ENCODE measurements at regions not wholly inside any gene's neighbourhood (a gene's known extent, or its start where the extent isn't known, plus 50 kb on each side); places are given as distances from the start of the nearest gene placed in this dataset.

- no peaks in the 10 kb centered on the region for H3K4me1 ChIP-seq (ENCODE audit: insufficient read depth, low read length)
- H3K9ac ChIP-seq (ENCODE audit: low read depth, low read length): no peak overlapping the region
- WGBS: 59% methylated on average over 4 of the region's 4 CpGs
- no peaks in the 10 kb centered on the region for H3K9me3 ChIP-seq (ENCODE audit: insufficient read depth, low read depth, low read length)
- no peak overlapping the region for H3K4me3 ChIP-seq (ENCODE audit: low read length)
- H3K36me3 ChIP-seq (ENCODE audit: insufficient read depth, low read length): no peaks in the 10 kb centered on the region
- H3K27ac ChIP-seq (ENCODE audit: low read depth, low read length): no peak overlapping the region
- H3K27me3 ChIP-seq (ENCODE audit: insufficient read depth, low read length): no peaks in the 10 kb centered on the region
Measured at GRCh38 chr7:55657654-55658053, 85.4 kb upstream of the VOPP1 start.

- H3K27ac ChIP-seq (ENCODE audit: low read depth, low read length): no peak overlapping the region
- H3K36me3 ChIP-seq (ENCODE audit: insufficient read depth, low read length): no peaks in the 10 kb centered on the region
- WGBS: 83% methylated on average over 2 of the region's 2 CpGs
- no peaks in the 10 kb centered on the region for H3K27me3 ChIP-seq (ENCODE audit: insufficient read depth, low read length)
- no peaks in the 10 kb centered on the region for H3K9me3 ChIP-seq (ENCODE audit: insufficient read depth, low read depth, low read length)
- H3K4me1 ChIP-seq (ENCODE audit: insufficient read depth, low read length): no peaks in the 10 kb centered on the region
- H3K4me3 ChIP-seq (ENCODE audit: low read length): no peak overlapping the region
- H3K9ac ChIP-seq (ENCODE audit: low read depth, low read length): no peak overlapping the region
Measured at GRCh38 chr7:55651057-55651456, 78.8 kb upstream of the VOPP1 start.

GRCh38 chr7:55649238-55649637, 76.9 kb upstream of the VOPP1 start:
- Histone ChIP-seq H3K9me3 (ENCODE audit: insufficient read depth, low read depth, low read length) (no peaks in the 10 kb centered on the region), H3K27me3 (ENCODE audit: insufficient read depth, low read length) (no peaks in the 10 kb centered on the region), H3K4me3 (ENCODE audit: low read length) (no peak overlapping the region), H3K27ac (ENCODE audit: low read depth, low read length) (no peak overlapping the region), H3K4me1 (ENCODE audit: insufficient read depth, low read length) (no peaks in the 10 kb centered on the region), H3K36me3 (ENCODE audit: insufficient read depth, low read length) (no peaks in the 10 kb centered on the region), H3K9ac (ENCODE audit: low read depth, low read length) (no peak overlapping the region)
- WGBS: 96% methylated on average over 4 of the region's 4 CpGs

- no peak overlapping the region for H3K4me3 ChIP-seq (ENCODE audit: low read length)
- no peak overlapping the region for H3K9ac ChIP-seq (ENCODE audit: low read depth, low read length)
- WGBS: 94% methylated on average over 3 of the region's 3 CpGs
Measured at GRCh38 chr7:55644567-55644966, 72.3 kb upstream of the VOPP1 start.

GRCh38 chr7:55642266-55642665, 70.0 kb upstream of the VOPP1 start:
- no peaks in the 10 kb centered on the region for H3K27me3 ChIP-seq (ENCODE audit: insufficient read depth, low read length)
- H3K4me3 ChIP-seq (ENCODE audit: low read length): no peak overlapping the region
- H3K27ac ChIP-seq (ENCODE audit: low read depth, low read length): no peak overlapping the region
- H3K36me3 ChIP-seq (ENCODE audit: insufficient read depth, low read length): no peaks in the 10 kb centered on the region
- H3K9ac ChIP-seq (ENCODE audit: low read depth, low read length): no peak overlapping the region
- no peaks in the 10 kb centered on the region for H3K4me1 ChIP-seq (ENCODE audit: insufficient read depth, low read length)
- H3K9me3 ChIP-seq (ENCODE audit: insufficient read depth, low read depth, low read length): 0 out of 2 replicates have a peak, but pooled peaks cover 3% of the 10 kb centered on the region

More at GRCh38 chr7:55644567-55644966, 72.3 kb upstream of the VOPP1 start:
- H3K36me3 ChIP-seq (ENCODE audit: insufficient read depth, low read length): no peaks in the 10 kb centered on the region
- H3K4me1 ChIP-seq (ENCODE audit: insufficient read depth, low read length): no peaks in the 10 kb centered on the region
- no peak overlapping the region for H3K27ac ChIP-seq (ENCODE audit: low read depth, low read length)
- 0 out of 2 replicates have a peak, but pooled peaks cover 3% of the 10 kb centered on the region for H3K9me3 ChIP-seq (ENCODE audit: insufficient read depth, low read depth, low read length)
- no peaks in the 10 kb centered on the region for H3K27me3 ChIP-seq (ENCODE audit: insufficient read depth, low read length)

GRCh38 chr7:55641811-55642210, 69.5 kb upstream of the VOPP1 start:
- H3K27me3 ChIP-seq (ENCODE audit: insufficient read depth, low read length): no peaks in the 10 kb centered on the region
- no peaks in the 10 kb centered on the region for H3K36me3 ChIP-seq (ENCODE audit: insufficient read depth, low read length)
- H3K4me3 ChIP-seq (ENCODE audit: low read length): no peak overlapping the region
- H3K9me3 ChIP-seq (ENCODE audit: insufficient read depth, low read depth, low read length): 0 out of 2 replicates have a peak, but pooled peaks cover 3% of the 10 kb centered on the region
- no peak overlapping the region for H3K27ac ChIP-seq (ENCODE audit: low read depth, low read length)
- H3K4me1 ChIP-seq (ENCODE audit: insufficient read depth, low read length): no peaks in the 10 kb centered on the region
- no peak overlapping the region for H3K9ac ChIP-seq (ENCODE audit: low read depth, low read length)

- Histone ChIP-seq H3K27ac (ENCODE audit: low read depth, low read length) (no peak overlapping the region), H3K36me3 (ENCODE audit: insufficient read depth, low read length) (no peaks in the 10 kb centered on the region), H3K27me3 (ENCODE audit: insufficient read depth, low read length) (no peaks in the 10 kb centered on the region), H3K4me1 (ENCODE audit: insufficient read depth, low read length) (no peaks in the 10 kb centered on the region), H3K4me3 (ENCODE audit: low read length) (no peak overlapping the region), H3K9ac (ENCODE audit: low read depth, low read length) (no peak overlapping the region), H3K9me3 (ENCODE audit: insufficient read depth, low read depth, low read length) (0 out of 2 replicates have a peak, but pooled peaks cover 3% of the 10 kb centered on the region)
- no CpG with 5 or more reads among the region's 1 CpG for whole genome bisulfite sequencing
Measured at GRCh38 chr7:55641273-55641691, 69.0 kb upstream of the VOPP1 start.

GRCh38 chr7:55639640-55640039, 67.3 kb upstream of the VOPP1 start:
- Histone ChIP-seq H3K36me3 (ENCODE audit: insufficient read depth, low read length) (no peaks in the 10 kb centered on the region), H3K27ac (ENCODE audit: low read depth, low read length) (no peak overlapping the region), H3K4me1 (ENCODE audit: insufficient read depth, low read length) (no peaks in the 10 kb centered on the region), H3K9me3 (ENCODE audit: insufficient read depth, low read depth, low read length) (0 out of 2 replicates have a peak, but pooled peaks cover 3% of the 10 kb centered on the region), H3K9ac (ENCODE audit: low read depth, low read length) (no peak overlapping the region), H3K4me3 (ENCODE audit: low read length) (no peak overlapping the region), H3K27me3 (ENCODE audit: insufficient read depth, low read length) (no peaks in the 10 kb centered on the region)
- 100% methylated on average over 1 of the region's 1 CpG for WGBS

- no peak overlapping the region for H3K27ac ChIP-seq (ENCODE audit: low read depth, low read length)
- H3K27me3 ChIP-seq (ENCODE audit: insufficient read depth, low read length): no peaks in the 10 kb centered on the region
- H3K9ac ChIP-seq (ENCODE audit: low read depth, low read length): no peak overlapping the region
- no peak overlapping the region for H3K4me3 ChIP-seq (ENCODE audit: low read length)
- H3K9me3 ChIP-seq (ENCODE audit: insufficient read depth, low read depth, low read length): peaks cover 34% of the 10 kb centered on the region
- WGBS: 78% methylated on average over 2 of the region's 2 CpGs
- H3K4me1 ChIP-seq (ENCODE audit: insufficient read depth, low read length): no peaks in the 10 kb centered on the region
- no peaks in the 10 kb centered on the region for H3K36me3 ChIP-seq (ENCODE audit: insufficient read depth, low read length)
Measured at GRCh38 chr7:55629051-55629677, 56.9 kb upstream of the VOPP1 start.

GRCh38 chr7:55624813-55625212, 52.5 kb upstream of the VOPP1 start:
- Histone ChIP-seq H3K27me3 (ENCODE audit: insufficient read depth, low read length) (no peaks in the 10 kb centered on the region), H3K27ac (ENCODE audit: low read depth, low read length) (no peak overlapping the region), H3K9me3 (ENCODE audit: insufficient read depth, low read depth, low read length) (peaks cover 59% of the 10 kb centered on the region), H3K4me1 (ENCODE audit: insufficient read depth, low read length) (no peaks in the 10 kb centered on the region), H3K36me3 (ENCODE audit: insufficient read depth, low read length) (no peaks in the 10 kb centered on the region), H3K4me3 (ENCODE audit: low read length) (no peak overlapping the region), H3K9ac (ENCODE audit: low read depth, low read length) (no peak overlapping the region)
- 83% methylated on average over 3 of the region's 3 CpGs for WGBS

GRCh38 chr7:55623617-55624016, 51.3 kb upstream of the VOPP1 start:
- Histone ChIP-seq H3K27me3 (ENCODE audit: insufficient read depth, low read length) (no peaks in the 10 kb centered on the region), H3K4me1 (ENCODE audit: insufficient read depth, low read length) (no peaks in the 10 kb centered on the region), H3K9me3 (ENCODE audit: insufficient read depth, low read depth, low read length) (peaks cover 69% of the 10 kb centered on the region), H3K9ac (ENCODE audit: low read depth, low read length) (no peak overlapping the region), H3K36me3 (ENCODE audit: insufficient read depth, low read length) (no peaks in the 10 kb centered on the region), H3K27ac (ENCODE audit: low read depth, low read length) (no peak overlapping the region), H3K4me3 (ENCODE audit: low read length) (no peak overlapping the region)
- 95% methylated on average over 8 of the region's 8 CpGs for WGBS

GRCh38 chr7:55622241-55622640, 49.9 kb upstream of the VOPP1 start:
- peaks cover 64% of the 10 kb centered on the region for H3K9me3 ChIP-seq (ENCODE audit: insufficient read depth, low read depth, low read length)
- no peak overlapping the region for H3K4me3 ChIP-seq (ENCODE audit: low read length)
- WGBS: 94% methylated on average over 5 of the region's 5 CpGs
- H3K27me3 ChIP-seq (ENCODE audit: insufficient read depth, low read length): no peaks in the 10 kb centered on the region
- H3K27ac ChIP-seq (ENCODE audit: low read depth, low read length): no peak overlapping the region
- H3K36me3 ChIP-seq (ENCODE audit: insufficient read depth, low read length): no peaks in the 10 kb centered on the region
- H3K4me1 ChIP-seq (ENCODE audit: insufficient read depth, low read length): no peaks in the 10 kb centered on the region
- H3K9ac ChIP-seq (ENCODE audit: low read depth, low read length): no peak overlapping the region

Measured in HUES64 (cell line).